ENCODE measurements at regions not wholly inside any gene's neighbourhood (a gene's known extent, or its start where the extent isn't known, plus 50 kb on each side); places are given as distances from the start of the nearest gene placed in this dataset.

DNA sequence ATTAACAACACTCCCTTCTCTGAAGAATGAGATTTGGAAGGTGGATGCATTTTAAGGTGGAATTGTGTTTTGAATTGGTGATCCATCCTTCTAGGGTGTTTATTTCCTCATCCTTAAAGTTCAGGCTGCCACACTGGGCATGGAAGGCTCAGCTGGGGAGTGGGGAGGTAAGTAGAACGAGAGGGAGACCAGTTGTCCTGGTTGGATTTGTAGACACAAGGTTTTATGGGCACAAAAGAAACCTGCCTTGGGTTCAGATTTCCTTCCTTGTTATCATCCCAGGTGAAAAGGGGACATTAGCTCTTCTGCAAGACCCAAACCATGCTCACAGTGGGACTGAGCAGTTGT is 101.0 kb upstream of the SIX3 start:
- TF ChIP-seq, protein P1, sequence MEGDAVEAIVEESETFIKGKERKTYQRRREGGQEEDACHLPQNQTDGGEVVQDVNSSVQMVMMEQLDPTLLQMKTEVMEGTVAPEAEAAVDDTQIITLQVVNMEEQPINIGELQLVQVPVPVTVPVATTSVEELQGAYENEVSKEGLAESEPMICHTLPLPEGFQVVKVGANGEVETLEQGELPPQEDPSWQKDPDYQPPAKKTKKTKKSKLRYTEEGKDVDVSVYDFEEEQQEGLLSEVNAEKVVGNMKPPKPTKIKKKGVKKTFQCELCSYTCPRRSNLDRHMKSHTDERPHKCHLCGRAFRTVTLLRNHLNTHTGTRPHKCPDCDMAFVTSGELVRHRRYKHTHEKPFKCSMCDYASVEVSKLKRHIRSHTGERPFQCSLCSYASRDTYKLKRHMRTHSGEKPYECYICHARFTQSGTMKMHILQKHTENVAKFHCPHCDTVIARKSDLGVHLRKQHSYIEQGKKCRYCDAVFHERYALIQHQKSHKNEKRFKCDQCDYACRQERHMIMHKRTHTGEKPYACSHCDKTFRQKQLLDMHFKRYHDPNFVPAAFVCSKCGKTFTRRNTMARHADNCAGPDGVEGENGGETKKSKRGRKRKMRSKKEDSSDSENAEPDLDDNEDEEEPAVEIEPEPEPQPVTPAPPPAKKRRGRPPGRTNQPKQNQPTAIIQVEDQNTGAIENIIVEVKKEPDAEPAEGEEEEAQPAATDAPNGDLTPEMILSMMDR (IDR thresholded peaks at IDR 0.05), result no peak
- H3K4me1 ChIP-seq (ENCODE audit: control insufficient read depth in 1 of 2, insufficient read depth in 1 of 2, low read depth in 1 of 2, low read length in 1 of 2), result no peaks in the 10 kb centered on the region
- no peaks in the 10 kb centered on the region for H3K9me3 ChIP-seq
- no peak overlapping the region for H3K4me3 ChIP-seq (ENCODE audit: low read depth in 1 of 2, low read length in 1 of 2)
- no peaks in the 10 kb centered on the region for H3K36me3 ChIP-seq
- H3K27ac ChIP-seq, result no peak overlapping the region
- peaks cover 22% of the 10 kb centered on the region for H3K27me3 ChIP-seq

- TF ChIP-seq, protein P1 (IDR thresholded peaks at IDR 0.05), result no peak
- Histone ChIP-seq H3K27me3 (peaks cover 22% of the 10 kb centered on the region), H3K36me3 (no peaks in the 10 kb centered on the region), H3K9me3 (no peaks in the 10 kb centered on the region), H3K4me3 (ENCODE audit: low read depth in 1 of 2, low read length in 1 of 2) (no peak overlapping the region), H3K27ac (no peak overlapping the region), H3K4me1 (ENCODE audit: control insufficient read depth in 1 of 2, insufficient read depth in 1 of 2, low read depth in 1 of 2, low read length in 1 of 2) (no peaks in the 10 kb centered on the region)
Observed at GRCh38 chr2:44843086-44843485, 98.4 kb upstream of the SIX3 start.

DNA sequence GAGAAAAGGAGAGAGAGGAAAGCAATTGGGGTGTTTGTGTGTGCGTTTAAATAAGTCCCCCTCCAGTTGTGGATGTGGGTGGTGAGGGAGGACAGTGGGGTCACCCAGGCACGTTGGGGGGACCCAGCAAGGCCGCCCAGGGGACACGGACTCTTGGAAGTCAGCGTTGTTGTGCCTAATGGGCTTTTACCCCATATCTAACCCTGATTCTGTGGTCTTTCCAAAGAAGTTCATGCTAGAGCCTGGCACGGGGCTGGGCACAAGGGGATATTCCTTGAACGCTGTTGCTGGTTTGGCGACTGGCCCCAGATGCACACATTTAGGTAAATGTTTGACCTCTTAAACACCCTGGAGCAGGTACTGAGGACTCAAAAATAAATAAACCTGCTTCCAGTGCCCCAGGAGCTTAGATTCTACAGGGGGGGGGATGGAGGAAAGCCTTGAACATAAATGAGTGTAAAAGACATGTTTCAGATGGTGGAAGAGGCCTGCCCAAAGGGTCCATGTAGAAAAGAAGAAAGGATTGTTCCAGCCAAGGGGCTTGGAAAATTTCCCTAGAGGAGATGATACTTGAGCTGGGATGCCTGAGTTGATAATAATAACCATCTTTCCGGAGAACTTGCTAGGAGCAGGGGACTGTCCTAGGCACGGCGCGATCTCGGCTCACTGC is 97.7 kb upstream of the SIX3 start:
- no peak overlapping the region for H3K4me3 ChIP-seq (ENCODE audit: low read depth in 1 of 2, low read length in 1 of 2)
- H3K9me3 ChIP-seq, result no peaks in the 10 kb centered on the region
- no peak overlapping the region for H3K27ac ChIP-seq
- H3K27me3 ChIP-seq, result peaks cover 22% of the 10 kb centered on the region
- TF ChIP-seq, protein P1 (IDR thresholded peaks at IDR 0.05), result no peak
- H3K36me3 ChIP-seq, result no peaks in the 10 kb centered on the region
- H3K4me1 ChIP-seq (ENCODE audit: control insufficient read depth in 1 of 2, insufficient read depth in 1 of 2, low read depth in 1 of 2, low read length in 1 of 2), result no peaks in the 10 kb centered on the region

GRCh38 chr2:44844651-44845270 is 96.7 kb upstream of the SIX3 start:
- TF ChIP-seq, protein P1 (IDR thresholded peaks at IDR 0.05), result no peak
- no peaks in the 10 kb centered on the region for H3K4me1 ChIP-seq (ENCODE audit: control insufficient read depth in 1 of 2, insufficient read depth in 1 of 2, low read depth in 1 of 2, low read length in 1 of 2)

DNA sequence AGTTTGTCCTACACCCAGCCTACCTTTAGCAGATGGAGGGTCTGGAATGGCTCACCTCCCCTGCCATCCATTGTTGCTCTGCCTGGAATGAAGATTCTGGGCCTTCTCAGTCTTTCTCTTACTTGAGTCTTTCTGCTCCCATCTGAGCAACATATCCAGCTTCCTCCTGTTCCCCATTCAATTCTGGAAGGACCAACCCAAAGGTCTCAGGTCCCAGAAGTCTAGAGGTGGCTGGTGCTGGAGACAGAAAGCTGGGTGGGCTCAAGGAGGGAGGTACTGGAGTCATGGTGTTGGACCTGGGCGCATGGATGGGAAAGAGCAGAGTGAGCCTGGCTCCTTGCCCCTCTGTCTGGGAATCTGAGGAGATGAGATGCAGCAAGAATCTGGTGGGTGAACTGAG is 93.5 kb upstream of the SIX3 start:
- TF ChIP-seq, protein P1 (IDR thresholded peaks at IDR 0.05), result no peak
- no peaks in the 10 kb centered on the region for H3K36me3 ChIP-seq
- no peak overlapping the region for H3K27ac ChIP-seq
- peaks cover 36% of the 10 kb centered on the region for H3K27me3 ChIP-seq
- H3K9me3 ChIP-seq, result no peaks in the 10 kb centered on the region
- no peak overlapping the region for H3K4me3 ChIP-seq (ENCODE audit: low read depth in 1 of 2, low read length in 1 of 2)
- H3K4me1 ChIP-seq (ENCODE audit: control insufficient read depth in 1 of 2, insufficient read depth in 1 of 2, low read depth in 1 of 2, low read length in 1 of 2), result no peaks in the 10 kb centered on the region

More at GRCh38 chr2:44844651-44845270, 96.7 kb upstream of the SIX3 start:
- H3K27ac ChIP-seq, result no peak overlapping the region
- H3K36me3 ChIP-seq, result no peaks in the 10 kb centered on the region
- peaks cover 29% of the 10 kb centered on the region for H3K27me3 ChIP-seq
- H3K9me3 ChIP-seq, result no peaks in the 10 kb centered on the region
- no peak overlapping the region for H3K4me3 ChIP-seq (ENCODE audit: low read depth in 1 of 2, low read length in 1 of 2)

Data from neutrophil (primary cell).